Neural progenitor cell (in vitro differentiated cells): ENCODE measurements at regions not wholly inside any gene's neighbourhood (a gene's known extent, or its start where the extent isn't known, plus 50 kb on each side); places are given as distances from the start of the nearest gene placed in this dataset.

Experiments
- DNase-seq: peaks from one replicate; pipeline ENCODE4 v3.0.0-alpha.2; 2016; ENCODE audit warnings: low spot score
- H2AFZ ChIP-seq: fragments of 200-600 bp; sonication (generic); replicated peaks from 2 replicates; pipeline ENCODE4 v1.6.1; 2016; ENCODE audit warnings: antibody characterized with exemption
- H3F3A ChIP-seq: fragments of 200-600 bp; sonication (generic); 2 replicates; pipeline ENCODE4 v1.6.1; 2016; ENCODE audit warnings: antibody characterized with exemption, low read depth
- H3K27ac ChIP-seq: fragments of 200-600 bp; sonication (generic); 2 replicates; pipeline ENCODE4 v1.5.1; 2016; ENCODE audit warnings: mild to moderate bottlenecking
- H3K27me3 ChIP-seq: fragments of 200-600 bp; sonication (generic); 2 replicates; pipeline ENCODE4 v1.6.1; 2016; ENCODE audit warnings: mild to moderate bottlenecking, moderate library complexity
- H3K36me3 ChIP-seq: fragments of 200-600 bp; sonication (generic); 2 replicates; pipeline ENCODE4 v1.5.1; 2016
- H3K4me1 ChIP-seq: fragments of 200-600 bp; sonication (generic); 2 replicates; pipeline ENCODE4 v1.6.1; 2016; ENCODE audit warnings: mixed run types
- H3K4me2 ChIP-seq: fragments of 200-600 bp; sonication (generic); 2 replicates; pipeline ENCODE4 v1.6.1; 2016
- H3K4me3 ChIP-seq: fragments of 200-600 bp; sonication (generic); 2 replicates; pipeline ENCODE4 v1.5.1; 2016
- H3K79me2 ChIP-seq: fragments of 200-600 bp; sonication (generic); 2 replicates; pipeline ENCODE4 v1.6.1; 2016; ENCODE audit warnings: low read depth
- H3K9ac ChIP-seq: fragments of 200-600 bp; sonication (generic); 2 replicates; pipeline ENCODE4 v1.6.1; 2016
- H3K9me3 ChIP-seq: fragments of 200-600 bp; sonication (generic); 2 replicates; pipeline ENCODE4 v1.5.1; 2016; ENCODE audit warnings: low read depth
- H4K20me1 ChIP-seq: fragments of 200-600 bp; sonication (generic); 2 replicates; pipeline ENCODE4 v1.6.1; 2016; ENCODE audit warnings: low read depth
- H3K27ac Mint-ChIP-seq: 3 replicates; pipeline ENCODE4 v1.8.0; 2021; ENCODE audit warnings: mixed read lengths
- H3K27me3 Mint-ChIP-seq: 2 replicates; pipeline ENCODE4 v1.8.0; 2022; ENCODE audit warnings: low read depth, mild to moderate bottlenecking, inconsistent platforms, moderate library complexity, mixed read lengths; ENCODE audit not compliant: insufficient read depth
- H3K36me3 Mint-ChIP-seq: 3 replicates; pipeline ENCODE4 v1.8.0; 2021; ENCODE audit warnings: mixed read lengths
- H3K4me1 Mint-ChIP-seq: 3 replicates; pipeline ENCODE4 v1.8.0; 2021; ENCODE audit warnings: mixed read lengths
- H3K4me3 Mint-ChIP-seq: 3 replicates; pipeline ENCODE4 v1.8.0; 2021; ENCODE audit warnings: mild to moderate bottlenecking, moderate library complexity, mixed read lengths
- H3K9me3 Mint-ChIP-seq: 3 replicates; pipeline ENCODE4 v1.8.0; 2020; ENCODE audit warnings: mixed read lengths
- CTCF ChIP-seq: fragments of 200-600 bp; sonication (generic); IDR thresholded peaks from 2 replicates; pipeline ENCODE4 v1.5.1; 2017; ENCODE audit warnings: antibody characterized with exemption, mild to moderate bottlenecking
- EZH2 ChIP-seq: fragments of 200-600 bp; sonication (generic); IDR thresholded peaks from 2 replicates; pipeline ENCODE4 v1.6.1; 2017; ENCODE audit warnings: antibody characterized with exemption, mild to moderate bottlenecking, moderate library complexity
- EZH2phosphoT487 ChIP-seq: fragments of 200-600 bp; sonication (generic); IDR thresholded peaks from 2 replicates; pipeline ENCODE4 v1.6.1; 2017; ENCODE audit warnings: antibody characterized with exemption

GRCh38 chr6:14934013-14934412 lies 311.9 kb upstream of the JARID2 start:
- no peak overlapping the region for H3K27ac Mint-ChIP-seq
- TF ChIP-seq EZH2phosphoT487 (no peak), EZH2 (no peak), CTCF (no peak)
- Histone ChIP-seq H3K79me2 (no peaks in the 10 kb centered on the region), H3K4me1 (peaks cover 13% of the 10 kb centered on the region), H3K27ac (no peak overlapping the region), H3K9ac (no peak overlapping the region), H3K4me2 (no peak overlapping the region), H4K20me1 (no peaks in the 10 kb centered on the region), H3K36me3 (no peaks in the 10 kb centered on the region), H3K9me3 (no peaks in the 10 kb centered on the region), H2AFZ (no peak overlapping the region), H3K4me3 (no peak overlapping the region), H3K27me3 (no peaks in the 10 kb centered on the region), H3F3A (peaks cover 16% of the 10 kb centered on the region)
- DNase-seq = no peak
- peaks cover 24% of the 10 kb centered on the region for H3K4me1 Mint-ChIP-seq
- H3K36me3 Mint-ChIP-seq = no peaks in the 10 kb centered on the region
- peaks cover 2% of the 10 kb centered on the region for H3K9me3 Mint-ChIP-seq
- H3K27me3 Mint-ChIP-seq = peaks cover 9% of the 10 kb centered on the region
- H3K4me3 Mint-ChIP-seq = no peak overlapping the region

GRCh38 chr6:14934844-14935243 lies 311.0 kb upstream of the JARID2 start:
- Histone ChIP-seq H3K27ac (no peak overlapping the region), H3K79me2 (no peaks in the 10 kb centered on the region), H3F3A (peaks cover 16% of the 10 kb centered on the region), H3K4me2 (no peak overlapping the region), H4K20me1 (no peaks in the 10 kb centered on the region), H2AFZ (no peak overlapping the region), H3K4me3 (no peak overlapping the region), H3K27me3 (no peaks in the 10 kb centered on the region), H3K36me3 (no peaks in the 10 kb centered on the region), H3K9me3 (no peaks in the 10 kb centered on the region), H3K9ac (no peak overlapping the region), H3K4me1 (peaks cover 13% of the 10 kb centered on the region)
- TF ChIP-seq EZH2phosphoT487 (no peak), CTCF (no peak), EZH2 (no peak)
- Mint-ChIP-seq H3K4me3 (no peak overlapping the region), H3K9me3 (peaks cover 2% of the 10 kb centered on the region), H3K27me3 (peaks cover 8% of the 10 kb centered on the region), H3K4me1 (peaks cover 24% of the 10 kb centered on the region), H3K27ac (no peak overlapping the region), H3K36me3 (no peaks in the 10 kb centered on the region)
- no peak for DNase-seq

- peaks cover 13% of the 10 kb centered on the region for H3K4me1 ChIP-seq
- H3K4me1 Mint-ChIP-seq = peaks cover 21% of the 10 kb centered on the region
- H3K27ac ChIP-seq = no peak overlapping the region
These were observed 309.0 kb upstream of the JARID2 start for GRCh38 chr6:14936861-14937260.

More at GRCh38 chr6:14936861-14937260, 309.0 kb upstream of the JARID2 start:
- H3K27me3 Mint-ChIP-seq = peaks cover 5% of the 10 kb centered on the region
- H4K20me1 ChIP-seq = no peaks in the 10 kb centered on the region
- no peak overlapping the region for H2AFZ ChIP-seq
- no peak for DNase-seq
- no peaks in the 10 kb centered on the region for H3K36me3 Mint-ChIP-seq
- TF ChIP-seq EZH2 (no peak), CTCF (no peak), EZH2phosphoT487 (no peak)
- no peaks in the 10 kb centered on the region for H3K79me2 ChIP-seq
- H3F3A ChIP-seq = peaks cover 16% of the 10 kb centered on the region
- no peak overlapping the region for H3K4me3 Mint-ChIP-seq
- H3K36me3 ChIP-seq = no peaks in the 10 kb centered on the region
- no peaks in the 10 kb centered on the region for H3K9me3 Mint-ChIP-seq
- no peak overlapping the region for H3K27ac Mint-ChIP-seq
- H3K9me3 ChIP-seq = no peaks in the 10 kb centered on the region
- H3K4me2 ChIP-seq = no peak overlapping the region
- H3K4me3 ChIP-seq = no peak overlapping the region
- H3K9ac ChIP-seq = no peak overlapping the region
- no peaks in the 10 kb centered on the region for H3K27me3 ChIP-seq
